Ovary (tissue), 7 donors: ENCODE measurements at regions not wholly inside any gene's neighbourhood (a gene's known extent, or its start where the extent isn't known, plus 50 kb on each side); places are given as distances from the start of the nearest gene placed in this dataset.
"Not testable (repeated sequence)": the region's sequence is repeated elsewhere in the genome, so short reads cannot be mapped to it uniquely, and the experiment has no call there.

ENCODE experiments used
- DNase-seq, 5 donors: peaks; one replicate each; pipeline ENCODE4 v3.0.0-alpha.2; 2019 to 2020
- H3K27ac ChIP-seq, 2 donors: fragments of 200-600 bp; one replicate each; pipeline versions ENCODE4 v1.5.1 to v1.8.0; 2019 to 2022
- H3K27me3 ChIP-seq: fragments of 200-600 bp; one replicate; pipeline ENCODE4 v1.8.0; 2022
- H3K36me3 ChIP-seq: fragments of 200-600 bp; sonication (generic); one replicate; pipeline ENCODE4 v1.5.1; 2019
- H3K4me1 ChIP-seq: one replicate; pipeline ENCODE4 v1.8.1; 2013; ENCODE audit warnings: mild to moderate bottlenecking, moderate library complexity; ENCODE audit not compliant: insufficient read depth
- H3K4me3 ChIP-seq: fragments of 200-600 bp; sonication (generic); one replicate; pipeline ENCODE4 v1.5.1; 2017
- H3K9me3 ChIP-seq, 2 donors: fragments of 200-600 bp in 1 of 2; sonication (generic) in 1 of 2; one replicate each; pipeline versions ENCODE4 v1.5.1 to v1.8.1; 2013 to 2019; ENCODE audit warnings: mild to moderate bottlenecking in 1 of 2, moderate library complexity in 1 of 2
- EP300 ChIP-seq: sonication (generic); formaldehyde crosslinking; IDR thresholded peaks from one replicate; pipeline ENCODE4 v1.6.1; 2017; ENCODE audit warnings: antibody characterized with exemption
- POLR2A ChIP-seq: fragments of 450-650 bp; IDR thresholded peaks from one replicate; pipeline ENCODE4 v1.6.1; 2017; ENCODE audit warnings: antibody characterized with exemption, mild to moderate bottlenecking, moderate library complexity
- whole genome bisulfite sequencing, 3 donors: extraction: QIAGEN DNeasy Blood & Tissue Kit in 1 of 3; methylation state at CpG; one replicate each; pipeline versions ENCODE4 v1.1.5 to v1.1.7; 2013 to 2017; 5-methylcytosine and 5-hydroxymethylcytosine counted together
- intact Hi-C, 4 donors: fragments of 100-400 bp; cut with DNase I; formaldehyde crosslinking; loops; one replicate each; pipeline versions ENCODE4 v1.11.0 to v1.15.1; 2022 to 2023
- TF ChIP-seq, protein P1 (sequence below), 3 donors: fragments of 450-650 bp in 2 of 3; fragments of 200-600 bp in 1 of 3; IDR thresholded peaks; one replicate each; pipeline versions ENCODE4 v1.5.1 to v1.8.0; 2016 to 2022; ENCODE audit warnings: antibody characterized with exemption in 3 of 3, mild to moderate bottlenecking in 1 of 3
- donor health status: DM: no; HTN: no; CAD: no; lungs with moderate emphysema.
- donor health status: DM: no; HTN: no; CAD: no.
- donor health status: Bipolar disorder and iron deficiency.
- donor health status: DM: no; HTN: no; CAD: no.
- donor health status: DM: yes; HTN: yes; CAD: no.

GRCh38 chr20:52303281-52303950, 111.8 kb upstream of the ZFP64 start:
- 82 to 83% (median 82%) methylated on average over 7 of the region's 7 CpGs for WGBS, 3 donors
- intact Hi-C loops: no loop called here
- Histone ChIP-seq H3K4me1 (no peaks in the 10 kb centered on the region), H3K4me3 (no peak overlapping the region), H3K9me3 (no peaks in the 10 kb centered on the region), H3K27me3 (no peaks in the 10 kb centered on the region), H3K27ac (no peak overlapping the region), H3K36me3 (no peaks in the 10 kb centered on the region)
- DNase-seq: no peak
- TF ChIP-seq EP300 (no peak), POLR2A (no peak)
- TF ChIP-seq, protein P1, sequence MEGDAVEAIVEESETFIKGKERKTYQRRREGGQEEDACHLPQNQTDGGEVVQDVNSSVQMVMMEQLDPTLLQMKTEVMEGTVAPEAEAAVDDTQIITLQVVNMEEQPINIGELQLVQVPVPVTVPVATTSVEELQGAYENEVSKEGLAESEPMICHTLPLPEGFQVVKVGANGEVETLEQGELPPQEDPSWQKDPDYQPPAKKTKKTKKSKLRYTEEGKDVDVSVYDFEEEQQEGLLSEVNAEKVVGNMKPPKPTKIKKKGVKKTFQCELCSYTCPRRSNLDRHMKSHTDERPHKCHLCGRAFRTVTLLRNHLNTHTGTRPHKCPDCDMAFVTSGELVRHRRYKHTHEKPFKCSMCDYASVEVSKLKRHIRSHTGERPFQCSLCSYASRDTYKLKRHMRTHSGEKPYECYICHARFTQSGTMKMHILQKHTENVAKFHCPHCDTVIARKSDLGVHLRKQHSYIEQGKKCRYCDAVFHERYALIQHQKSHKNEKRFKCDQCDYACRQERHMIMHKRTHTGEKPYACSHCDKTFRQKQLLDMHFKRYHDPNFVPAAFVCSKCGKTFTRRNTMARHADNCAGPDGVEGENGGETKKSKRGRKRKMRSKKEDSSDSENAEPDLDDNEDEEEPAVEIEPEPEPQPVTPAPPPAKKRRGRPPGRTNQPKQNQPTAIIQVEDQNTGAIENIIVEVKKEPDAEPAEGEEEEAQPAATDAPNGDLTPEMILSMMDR (IDR thresholded peaks at IDR 0.05): no peak

DNA sequence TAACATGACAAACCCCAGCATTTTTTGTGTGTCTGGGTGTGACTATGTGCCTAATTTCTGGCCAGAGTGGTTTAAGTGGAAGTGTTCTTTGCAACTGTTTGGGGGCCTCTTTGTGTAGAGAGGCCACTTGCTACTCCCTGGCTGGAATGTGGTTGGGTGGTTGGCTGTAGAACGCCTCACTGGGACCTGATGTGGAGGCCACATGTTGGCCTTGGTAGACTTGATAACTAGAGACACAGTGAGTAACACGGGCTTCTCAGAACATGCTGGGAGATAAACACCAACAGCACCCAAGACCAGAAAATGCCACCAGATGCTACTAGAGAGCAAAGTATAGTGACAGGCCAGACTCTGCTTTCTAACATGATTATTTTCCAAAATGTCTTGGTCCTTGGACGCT, 111.2 kb upstream of the ZFP64 start:
- H3K27ac ChIP-seq: no peak overlapping the region
- no peaks in the 10 kb centered on the region for H3K36me3 ChIP-seq
- no peaks in the 10 kb centered on the region for H3K27me3 ChIP-seq
- intact Hi-C loops: no loop called here
- DNase-seq: no peak
- H3K9me3 ChIP-seq: no peaks in the 10 kb centered on the region
- TF ChIP-seq EP300: no peak
- TF ChIP-seq POLR2A: no peak
- TF ChIP-seq, protein P1 (IDR thresholded peaks at IDR 0.05): no peak
- WGBS, 3 donors: 66 to 82% (median 71%) methylated on average over 3 of the region's 3 CpGs
- H3K4me1 ChIP-seq: no peaks in the 10 kb centered on the region
- no peak overlapping the region for H3K4me3 ChIP-seq

GRCh38 chr20:52302051-52302450, 110.5 kb upstream of the ZFP64 start:
- H3K36me3 ChIP-seq, H3K27me3 ChIP-seq, DNase-seq, H3K27ac ChIP-seq, H3K9me3 ChIP-seq, H3K4me3 ChIP-seq, intact Hi-C loops, H3K4me1 ChIP-seq: not testable (repeated sequence)
- WGBS, 3 donors: 83 to 90% (median 90%) methylated on average over 6 of the region's 6 CpGs

DNA sequence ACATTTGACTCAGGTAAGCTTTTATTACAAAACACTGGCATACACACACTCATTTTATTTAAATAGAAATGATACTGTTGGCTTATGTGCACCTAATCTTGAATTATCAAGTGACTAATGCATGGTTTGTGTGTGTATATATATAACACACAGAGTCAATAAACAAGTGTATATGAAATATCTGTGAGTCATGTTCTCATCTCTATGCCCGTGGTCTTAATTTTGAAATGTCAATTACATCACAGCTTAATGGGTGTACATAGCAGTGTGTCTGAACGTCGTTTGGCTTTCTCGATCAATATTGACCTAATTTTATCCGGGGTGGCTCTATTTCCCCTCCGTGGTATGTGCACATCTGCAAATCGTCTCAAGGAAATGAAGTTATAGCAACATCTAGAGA, 104.0 kb upstream of the ZFP64 start:
- 79 to 84% (median 82%) methylated on average over 7 of the region's 7 CpGs for WGBS, 3 donors
- TF ChIP-seq, protein P1 (IDR thresholded peaks at IDR 0.05): no peak
- TF ChIP-seq POLR2A (no peak), EP300 (no peak)

GRCh38 chr20:52294106-52294628, 102.6 kb upstream of the ZFP64 start:
- DNase-seq: no peak
- Histone ChIP-seq H3K9me3 (no peaks in the 10 kb centered on the region), H3K4me1 (no peaks in the 10 kb centered on the region), H3K36me3 (no peaks in the 10 kb centered on the region), H3K27ac (no peak overlapping the region), H3K27me3 (no peaks in the 10 kb centered on the region), H3K4me3 (no peak overlapping the region)
- intact Hi-C loops: no loop called here
- WGBS, 3 donors: 77 to 89% (median 79%) methylated on average over 2 of the region's 2 CpGs
- TF ChIP-seq, protein P1 (IDR thresholded peaks at IDR 0.05): no peak
- TF ChIP-seq EP300 (no peak), POLR2A (no peak)

More for the DNA sequence above, 104.0 kb upstream of the ZFP64 start:
- no peaks in the 10 kb centered on the region for H3K9me3 ChIP-seq
- no peak for DNase-seq
- no peaks in the 10 kb centered on the region for H3K27me3 ChIP-seq
- no peaks in the 10 kb centered on the region for H3K36me3 ChIP-seq
- H3K4me3 ChIP-seq: no peak overlapping the region
- intact Hi-C loops: no loop called here
- H3K27ac ChIP-seq: no peak overlapping the region
- no peaks in the 10 kb centered on the region for H3K4me1 ChIP-seq
